GM13977 (cell line): ENCODE measurements at regions not wholly inside any gene's neighbourhood (a gene's known extent, or its start where the extent isn't known, plus 50 kb on each side); places are given as distances from the start of the nearest gene placed in this dataset.

Source experiments
- DNase-seq: peaks from one replicate; pipeline ENCODE4 v3.0.0; 2012; ENCODE audit warnings: low spot score
- in situ Hi-C: fragments of 300-500 bp; cut with MboI; formaldehyde crosslinking; loops from one replicate; pipeline ENCODE4 v1.12.0; 2022; ENCODE audit warnings: low sequenced_read_pairs, low pct_unique_long_range_greater_than_20kb, mixed read lengths, inconsistent platforms; ENCODE audit not compliant: unreplicated experiment
- TF ChIP-seq, protein P1 (sequence below): IDR thresholded peaks from 2 replicates; pipeline ENCODE4 v1.5.1; 2012; ENCODE audit warnings: mild to moderate bottlenecking, control low read depth; ENCODE audit not compliant: insufficient read depth; ENCODE audit errors: extremely low read depth, missing control alignments

- TF ChIP-seq, protein P1, sequence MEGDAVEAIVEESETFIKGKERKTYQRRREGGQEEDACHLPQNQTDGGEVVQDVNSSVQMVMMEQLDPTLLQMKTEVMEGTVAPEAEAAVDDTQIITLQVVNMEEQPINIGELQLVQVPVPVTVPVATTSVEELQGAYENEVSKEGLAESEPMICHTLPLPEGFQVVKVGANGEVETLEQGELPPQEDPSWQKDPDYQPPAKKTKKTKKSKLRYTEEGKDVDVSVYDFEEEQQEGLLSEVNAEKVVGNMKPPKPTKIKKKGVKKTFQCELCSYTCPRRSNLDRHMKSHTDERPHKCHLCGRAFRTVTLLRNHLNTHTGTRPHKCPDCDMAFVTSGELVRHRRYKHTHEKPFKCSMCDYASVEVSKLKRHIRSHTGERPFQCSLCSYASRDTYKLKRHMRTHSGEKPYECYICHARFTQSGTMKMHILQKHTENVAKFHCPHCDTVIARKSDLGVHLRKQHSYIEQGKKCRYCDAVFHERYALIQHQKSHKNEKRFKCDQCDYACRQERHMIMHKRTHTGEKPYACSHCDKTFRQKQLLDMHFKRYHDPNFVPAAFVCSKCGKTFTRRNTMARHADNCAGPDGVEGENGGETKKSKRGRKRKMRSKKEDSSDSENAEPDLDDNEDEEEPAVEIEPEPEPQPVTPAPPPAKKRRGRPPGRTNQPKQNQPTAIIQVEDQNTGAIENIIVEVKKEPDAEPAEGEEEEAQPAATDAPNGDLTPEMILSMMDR = no peak
- no peak for DNase-seq
- in situ Hi-C loops = no loop called here
Measured at GRCh38 chr3:11933529-11933928, 70.7 kb upstream of the SYN2 start.

DNA sequence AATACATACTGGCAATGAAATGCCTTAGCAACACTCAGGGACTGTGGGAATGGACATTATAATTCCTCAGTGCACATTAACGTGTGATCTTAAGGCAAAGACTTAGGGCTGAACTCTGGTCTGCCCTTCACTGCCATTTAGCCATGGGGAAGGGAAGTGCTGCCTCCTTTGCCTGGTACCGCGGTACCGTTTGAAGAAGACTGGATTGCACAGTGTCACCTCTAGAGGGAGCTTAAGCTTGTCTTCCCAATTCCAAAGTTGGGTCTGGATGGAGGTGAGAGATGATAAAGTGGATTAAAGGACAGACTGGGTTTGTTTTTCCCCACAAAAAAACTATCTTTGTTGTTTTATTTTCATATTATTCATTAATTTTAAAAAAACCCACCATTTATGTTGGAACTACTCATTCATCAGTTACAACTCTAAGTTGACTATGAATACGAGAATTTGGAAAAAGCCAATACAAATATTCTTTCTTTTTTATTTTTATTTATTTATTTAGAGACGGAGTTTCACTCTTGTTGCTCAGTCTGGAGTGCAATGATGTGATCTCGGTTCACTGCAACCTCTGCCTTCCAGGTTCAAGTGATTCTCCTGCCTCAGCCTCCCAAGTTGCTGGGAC lies 60.0 kb upstream of the SYN2 start:
- no peak for DNase-seq
- TF ChIP-seq, protein P1 = peak; percentile 22
- in situ Hi-C loops = no loop called here

DNA sequence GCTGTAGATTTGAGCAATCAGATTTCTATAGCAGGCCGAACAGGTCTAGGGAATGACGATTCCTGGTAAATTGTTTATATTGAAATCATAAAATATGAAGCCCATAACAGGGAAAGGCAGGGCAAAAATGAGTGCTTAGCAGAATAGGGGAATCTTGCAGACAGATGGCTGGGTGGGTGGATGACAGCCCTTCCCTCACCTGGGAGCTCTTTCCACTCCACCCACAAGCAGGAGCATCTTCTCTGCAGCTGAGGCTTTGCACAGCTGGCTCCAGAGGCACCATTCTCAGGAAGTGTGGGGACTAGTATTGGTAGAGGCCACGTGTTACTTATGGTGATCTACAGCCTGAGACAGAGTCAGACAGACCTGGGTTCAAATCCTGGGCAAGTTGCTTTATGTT lies 55.9 kb upstream of the SYN2 start:
- TF ChIP-seq, protein P1 = no peak
- in situ Hi-C loops = no loop called here
- no peak for DNase-seq

- in situ Hi-C loops = no loop called here
- TF ChIP-seq, protein P1 = no peak
- DNase-seq = no peak
Measured at GRCh38 chr3:11948866-11949265, 55.3 kb upstream of the SYN2 start.

DNA sequence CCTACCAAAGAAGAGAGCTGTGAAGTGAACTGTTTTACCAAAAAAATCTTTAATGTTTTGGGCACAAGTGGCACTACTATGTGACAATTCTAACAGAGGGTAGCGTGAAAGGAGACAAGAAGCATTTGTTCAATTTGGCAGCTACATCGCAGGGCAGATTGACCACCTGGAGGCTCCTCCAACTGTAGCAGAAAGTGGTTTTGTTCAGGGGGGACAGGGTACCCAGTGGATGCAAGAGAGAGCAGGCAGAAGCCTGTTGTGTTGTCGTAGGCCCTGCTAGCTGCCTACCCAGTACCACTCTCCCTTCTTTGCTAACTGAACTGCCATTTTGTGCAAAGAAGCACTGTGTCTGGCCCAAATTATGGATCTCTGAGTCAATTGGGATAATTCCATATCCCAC lies 54.8 kb upstream of the SYN2 start:
- DNase-seq = no peak
- TF ChIP-seq, protein P1 = no peak
- in situ Hi-C loops = no loop called here

- TF ChIP-seq, protein P1 = no peak
- in situ Hi-C loops = no loop called here
- DNase-seq = no peak
Measured at GRCh38 chr3:11950576-11950975, 53.6 kb upstream of the SYN2 start.
